ENCODE measurements at regions not wholly inside any gene's neighbourhood (a gene's known extent, or its start where the extent isn't known, plus 50 kb on each side); places are given as distances from the start of the nearest gene placed in this dataset.

DNA sequence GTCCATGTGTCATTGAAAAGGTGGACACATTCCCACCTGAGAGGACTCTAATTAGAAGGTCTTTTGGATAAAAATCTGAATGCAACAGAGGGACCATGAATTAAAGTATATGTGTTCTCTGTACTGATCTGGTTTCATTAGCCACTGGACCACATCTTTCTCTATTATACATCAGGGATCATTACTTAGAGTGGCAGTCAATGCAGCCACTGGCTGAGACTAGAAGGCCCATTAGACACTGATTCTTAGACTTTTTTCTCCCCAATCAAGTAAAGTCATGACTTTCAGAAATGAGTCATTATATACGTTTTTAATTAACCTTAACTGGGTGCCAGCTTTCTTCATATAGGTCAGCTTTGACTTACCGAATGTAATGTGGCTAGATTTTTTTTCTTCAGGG is 550.8 kb upstream of the CFAP20DC start:
- TF ChIP-seq EZH2 (IDR thresholded peaks at IDR 0.05; ENCODE audit: borderline replicate concordance, low read depth, low read length, poor library complexity, severe bottlenecking) (no peak), CTCF (conservative IDR thresholded peaks at IDR 0.05; ENCODE audit: low read depth, low read length) (no peak)
